ENCODE measurements at regions not wholly inside any gene's neighbourhood (a gene's known extent, or its start where the extent isn't known, plus 50 kb on each side); places are given as distances from the start of the nearest gene placed in this dataset.

DNA sequence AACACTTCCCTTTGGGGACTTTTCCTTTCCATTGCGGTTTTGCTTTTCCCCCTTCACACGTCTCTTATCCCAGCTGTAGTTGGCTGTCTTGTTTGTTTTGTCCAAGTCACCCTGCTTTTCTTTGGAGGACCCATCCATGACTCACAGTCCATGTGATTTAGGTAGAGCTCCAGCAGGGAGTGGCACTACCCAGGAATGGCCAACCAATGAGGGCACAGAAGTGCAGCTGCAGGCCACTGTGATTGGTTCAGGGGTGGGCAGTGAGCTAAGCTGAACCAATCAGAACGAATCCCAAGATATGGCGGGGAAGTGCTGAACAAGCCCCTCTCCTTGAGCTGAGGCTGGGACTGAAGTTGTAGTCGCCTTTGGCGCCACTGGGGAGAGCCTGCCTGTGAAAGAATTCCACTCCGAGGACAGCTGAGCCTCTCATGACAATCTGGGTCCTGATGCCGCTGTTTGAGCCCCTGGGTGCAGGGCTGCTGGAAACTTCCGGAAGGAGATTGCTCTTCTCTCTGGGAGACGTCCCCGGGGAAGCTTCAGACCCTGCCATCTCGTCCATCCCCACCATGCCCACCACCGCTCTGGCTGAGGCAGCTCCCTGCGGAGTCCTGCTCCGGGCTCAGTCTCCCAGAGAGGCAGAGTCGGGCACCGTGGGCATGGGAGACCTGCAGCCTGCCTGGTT, 62.9 kb upstream of the URI1 start:
- Histone ChIP-seq H3K4me3 (no peak overlapping the region), H3K79me2 (no peaks in the 10 kb centered on the region), H3K4me2 (no peak overlapping the region), H3K9me3 (ENCODE audit: low read depth) (no peaks in the 10 kb centered on the region), H3K4me1 (ENCODE audit: insufficient read depth) (no peaks in the 10 kb centered on the region), H2AFZ (no peak overlapping the region), H3K9me2 (replicated peaks; ENCODE audit: insufficient read depth) (no peaks in the 10 kb centered on the region), H4K20me1 (ENCODE audit: insufficient read depth, poor library complexity, severe bottlenecking) (no peaks in the 10 kb centered on the region), H3K27me3 (no peaks in the 10 kb centered on the region), H3K36me3 (replicated peaks; ENCODE audit: insufficient read depth, low read depth) (no peaks in the 10 kb centered on the region), H3K27ac (no peak overlapping the region)
- WGBS (ENCODE audit: low lambda C conversion rate, missing lambda C conversion rate): 82% methylated on average over 17 of the region's 17 CpGs
- DNase-seq (ENCODE audit: low spot score): no peak
- TF ChIP-seq, protein P1, sequence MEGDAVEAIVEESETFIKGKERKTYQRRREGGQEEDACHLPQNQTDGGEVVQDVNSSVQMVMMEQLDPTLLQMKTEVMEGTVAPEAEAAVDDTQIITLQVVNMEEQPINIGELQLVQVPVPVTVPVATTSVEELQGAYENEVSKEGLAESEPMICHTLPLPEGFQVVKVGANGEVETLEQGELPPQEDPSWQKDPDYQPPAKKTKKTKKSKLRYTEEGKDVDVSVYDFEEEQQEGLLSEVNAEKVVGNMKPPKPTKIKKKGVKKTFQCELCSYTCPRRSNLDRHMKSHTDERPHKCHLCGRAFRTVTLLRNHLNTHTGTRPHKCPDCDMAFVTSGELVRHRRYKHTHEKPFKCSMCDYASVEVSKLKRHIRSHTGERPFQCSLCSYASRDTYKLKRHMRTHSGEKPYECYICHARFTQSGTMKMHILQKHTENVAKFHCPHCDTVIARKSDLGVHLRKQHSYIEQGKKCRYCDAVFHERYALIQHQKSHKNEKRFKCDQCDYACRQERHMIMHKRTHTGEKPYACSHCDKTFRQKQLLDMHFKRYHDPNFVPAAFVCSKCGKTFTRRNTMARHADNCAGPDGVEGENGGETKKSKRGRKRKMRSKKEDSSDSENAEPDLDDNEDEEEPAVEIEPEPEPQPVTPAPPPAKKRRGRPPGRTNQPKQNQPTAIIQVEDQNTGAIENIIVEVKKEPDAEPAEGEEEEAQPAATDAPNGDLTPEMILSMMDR (IDR thresholded peaks at IDR 0.05; ENCODE audit: poor library complexity): no peak
- no peak for TF ChIP-seq EZH2phosphoT487 (IDR thresholded peaks at IDR 0.05; ENCODE audit: low read depth, severe bottlenecking, unreplicated experiment)
- no peak for TF ChIP-seq EZH2 (IDR thresholded peaks at IDR 0.05; ENCODE audit: borderline replicate concordance)

DNA sequence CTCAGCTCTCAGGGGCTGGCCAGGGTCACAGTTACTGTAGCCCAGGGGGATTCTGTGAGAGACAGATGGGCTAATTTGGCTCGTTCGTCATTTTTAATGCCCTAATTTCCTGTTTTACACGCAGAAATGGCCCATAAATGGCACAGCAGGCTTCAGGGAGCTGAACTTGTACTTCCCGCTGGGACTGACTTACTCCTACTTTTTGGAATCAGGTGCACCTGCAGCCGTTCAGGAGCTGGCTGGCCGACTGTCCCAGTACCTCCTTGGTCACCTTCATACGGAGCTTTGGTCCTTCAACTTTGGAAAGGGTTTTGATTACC, 62.4 kb upstream of the URI1 start:
- no peak for DNase-seq (ENCODE audit: low spot score)
- Histone ChIP-seq H3K4me3 (no peak overlapping the region), H3K27ac (no peak overlapping the region)

DNA sequence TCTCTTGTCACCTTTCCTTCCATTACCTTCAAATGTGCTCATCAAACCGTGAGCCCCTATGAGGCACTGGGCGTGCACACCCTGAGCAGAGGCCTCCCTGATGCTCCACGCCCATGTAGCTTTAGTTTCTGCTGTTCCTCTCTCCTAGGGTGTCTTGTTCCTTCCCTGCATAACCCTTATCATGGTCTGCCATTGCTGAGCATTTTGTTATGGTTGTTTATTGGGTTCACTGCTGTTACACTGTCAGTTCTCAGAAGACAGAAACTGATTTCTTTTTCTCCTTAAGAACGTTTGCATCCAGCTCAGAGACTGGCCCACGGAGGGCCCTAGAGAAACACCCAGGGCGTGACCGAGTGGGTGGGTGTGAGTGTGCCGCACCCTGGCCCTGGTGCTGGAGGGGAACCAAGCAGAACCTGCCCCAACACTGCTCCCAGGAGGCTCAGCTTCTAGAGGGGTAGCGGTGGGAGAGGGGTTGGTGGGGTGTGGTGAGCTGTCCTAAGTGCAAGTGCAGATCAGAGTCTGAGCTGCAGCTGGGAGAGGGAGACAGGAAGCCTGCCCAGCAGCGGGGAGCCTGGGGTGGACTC, 61.4 kb upstream of the URI1 start:
- Histone ChIP-seq H3K79me2 (no peaks in the 10 kb centered on the region), H3K9me2 (replicated peaks; ENCODE audit: insufficient read depth) (no peaks in the 10 kb centered on the region), H3K4me3 (no peak overlapping the region), H2AFZ (no peak overlapping the region), H3K36me3 (replicated peaks; ENCODE audit: insufficient read depth, low read depth) (no peaks in the 10 kb centered on the region), H3K4me1 (ENCODE audit: insufficient read depth) (no peaks in the 10 kb centered on the region), H3K27ac (no peak overlapping the region), H4K20me1 (ENCODE audit: insufficient read depth, poor library complexity, severe bottlenecking) (no peaks in the 10 kb centered on the region), H3K9me3 (ENCODE audit: low read depth) (no peaks in the 10 kb centered on the region), H3K27me3 (no peaks in the 10 kb centered on the region), H3K4me2 (no peak overlapping the region)
- 87% methylated on average over 10 of the region's 10 CpGs for WGBS (ENCODE audit: low lambda C conversion rate, missing lambda C conversion rate)
- no peak for DNase-seq (ENCODE audit: low spot score)
- TF ChIP-seq EZH2phosphoT487 (IDR thresholded peaks at IDR 0.05; ENCODE audit: low read depth, severe bottlenecking, unreplicated experiment) (no peak), EZH2 (IDR thresholded peaks at IDR 0.05; ENCODE audit: borderline replicate concordance) (no peak)
- TF ChIP-seq, protein P1 (IDR thresholded peaks at IDR 0.05; ENCODE audit: poor library complexity): no peak

More for the DNA sequence above, 62.4 kb upstream of the URI1 start:
- Histone ChIP-seq H3K9me2 (replicated peaks; ENCODE audit: insufficient read depth) (no peaks in the 10 kb centered on the region), H3K9me3 (ENCODE audit: low read depth) (no peaks in the 10 kb centered on the region), H2AFZ (no peak overlapping the region), H3K4me2 (no peak overlapping the region), H3K4me1 (ENCODE audit: insufficient read depth) (no peaks in the 10 kb centered on the region), H3K79me2 (no peaks in the 10 kb centered on the region), H4K20me1 (ENCODE audit: insufficient read depth, poor library complexity, severe bottlenecking) (no peaks in the 10 kb centered on the region), H3K36me3 (replicated peaks; ENCODE audit: insufficient read depth, low read depth) (no peaks in the 10 kb centered on the region), H3K27me3 (no peaks in the 10 kb centered on the region)
- WGBS (ENCODE audit: low lambda C conversion rate, missing lambda C conversion rate): 77% methylated on average over 7 of the region's 7 CpGs
- TF ChIP-seq EZH2phosphoT487 (IDR thresholded peaks at IDR 0.05; ENCODE audit: low read depth, severe bottlenecking, unreplicated experiment) (no peak), EZH2 (IDR thresholded peaks at IDR 0.05; ENCODE audit: borderline replicate concordance) (no peak)
- TF ChIP-seq, protein P1 (IDR thresholded peaks at IDR 0.05; ENCODE audit: poor library complexity): no peak
